ENCODE measurements at regions not wholly inside any gene's neighbourhood (a gene's known extent, or its start where the extent isn't known, plus 50 kb on each side); places are given as distances from the start of the nearest gene placed in this dataset.

- TF ChIP-seq NFIC (IDR thresholded peaks at IDR 0.05) (no peak), CREB1 (IDR thresholded peaks at IDR 0.05; ENCODE audit: low read depth) (no peak), REST (IDR thresholded peaks at IDR 0.05; ENCODE audit: low read depth) (no peak), USF1 (IDR thresholded peaks at IDR 0.05) (no peak), MAX (IDR thresholded peaks at IDR 0.05) (no peak), TAF1 (IDR thresholded peaks at IDR 0.05; ENCODE audit: low read depth) (no peak), YY1 (IDR thresholded peaks at IDR 0.05; ENCODE audit: low read depth) (no peak), FOXM1 (IDR thresholded peaks at IDR 0.05; ENCODE audit: borderline replicate concordance, low read depth) (no peak), TEAD4 (IDR thresholded peaks at IDR 0.05) (no peak), EP300 (IDR thresholded peaks at IDR 0.05; ENCODE audit: borderline replicate concordance) (no peak), TCF12 (IDR thresholded peaks at IDR 0.05; ENCODE audit: low read depth) (no peak), RAD21 (IDR thresholded peaks at IDR 0.05; ENCODE audit: low read depth) (no peak)
These were observed 50.3 kb upstream of the CD44 start for GRCh38 chr11:35088676-35089075.

Measured in Ishikawa (cell line).